ENCODE measurements at regions not wholly inside any gene's neighbourhood (a gene's known extent, or its start where the extent isn't known, plus 50 kb on each side); places are given as distances from the start of the nearest gene placed in this dataset.

DNA sequence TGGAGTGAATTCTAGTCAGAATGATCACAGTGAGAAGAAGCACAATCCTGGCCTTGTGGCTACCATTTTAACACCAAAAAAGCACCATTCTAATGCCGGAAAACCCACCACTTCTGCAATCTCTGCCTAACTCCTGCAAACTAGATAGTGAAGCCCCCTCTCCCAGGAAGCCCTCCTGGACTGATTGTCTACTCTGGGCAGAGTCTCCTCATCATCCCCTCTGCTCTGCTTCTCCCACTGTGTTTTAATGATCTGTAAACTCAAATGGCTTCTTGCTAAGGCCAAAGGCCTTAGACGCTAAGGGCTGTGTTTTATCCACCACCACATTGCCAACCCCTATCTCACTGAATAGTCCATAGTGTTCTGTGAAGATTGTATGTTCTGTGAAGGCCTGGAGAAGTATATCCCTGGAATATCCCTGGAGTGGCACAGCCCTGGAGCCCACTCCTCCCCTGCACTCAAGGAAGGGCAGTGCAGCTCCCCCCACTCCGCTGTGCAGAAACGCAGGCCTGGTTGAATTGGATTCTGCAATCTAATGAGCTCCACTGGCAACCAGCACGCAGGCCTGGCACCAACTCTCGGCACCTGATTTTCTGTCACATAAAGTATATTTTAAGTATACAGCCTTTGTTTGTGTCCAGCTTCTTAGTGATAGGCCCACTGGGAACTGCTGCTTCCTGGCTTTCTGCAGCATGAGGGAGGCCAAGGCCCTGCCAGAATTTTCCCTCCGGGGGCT lies 126.3 kb downstream of the ATPSCKMT start:
- TF ChIP-seq EP300 (conservative IDR thresholded peaks at IDR 0.05; ENCODE audit: poor library complexity, severe bottlenecking), result no peak
- TF ChIP-seq POLR2AphosphoS5 (IDR thresholded peaks at IDR 0.05), result no peak

Data from neural cell (in vitro differentiated cells).